GM12801 (cell line): ENCODE measurements at regions not wholly inside any gene's neighbourhood (a gene's known extent, or its start where the extent isn't known, plus 50 kb on each side); places are given as distances from the start of the nearest gene placed in this dataset.

Experiments used
- CTCF ChIP-seq: IDR thresholded peaks from one replicate; pipeline ENCODE4 v1.5.1; 2011; ENCODE audit warnings: control low read depth; ENCODE audit not compliant: insufficient read length; ENCODE audit errors: extremely low read depth

DNA sequence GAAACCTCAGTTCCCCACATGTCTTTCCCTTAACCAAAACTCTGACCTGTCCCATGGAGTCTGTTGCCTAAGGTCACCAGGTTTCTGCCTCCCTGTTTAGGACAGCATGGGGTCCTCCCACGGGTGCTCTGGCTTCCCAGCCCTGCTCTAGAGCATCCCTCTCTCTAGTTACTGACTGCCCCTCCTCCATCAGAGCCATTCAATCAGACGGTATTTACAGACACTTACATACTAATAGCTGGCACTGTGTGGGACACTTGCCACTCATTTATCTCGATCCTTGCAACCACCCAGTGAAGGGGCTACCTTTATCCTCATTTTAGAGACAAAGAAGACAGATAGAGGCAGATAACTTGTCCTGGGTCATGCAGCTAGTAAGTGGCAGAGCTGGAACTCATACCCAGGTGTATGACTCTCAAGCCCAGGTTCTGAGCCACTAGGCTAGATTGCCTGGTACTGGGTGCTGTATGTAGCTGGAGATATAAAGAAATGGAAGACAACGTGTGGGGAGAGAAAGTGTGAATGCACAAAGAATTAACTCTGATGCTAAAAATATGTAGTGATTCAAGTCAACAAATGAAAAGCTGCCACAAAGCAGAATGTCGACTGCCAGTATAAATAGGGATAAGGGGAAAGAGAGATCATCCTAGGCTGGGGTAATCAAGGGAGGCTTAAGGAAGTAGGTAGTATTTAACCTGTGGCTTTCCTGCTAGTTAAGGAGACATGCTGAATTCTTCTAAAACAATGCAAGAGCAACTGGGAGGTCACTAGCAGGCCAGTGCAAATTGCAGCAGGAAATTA, 52.5 kb upstream of the PDE8B start:
- no peak for TF ChIP-seq CTCF

- no peak for TF ChIP-seq CTCF
These were observed 54.1 kb upstream of the PDE8B start for GRCh38 chr5:77156379-77156778.

DNA sequence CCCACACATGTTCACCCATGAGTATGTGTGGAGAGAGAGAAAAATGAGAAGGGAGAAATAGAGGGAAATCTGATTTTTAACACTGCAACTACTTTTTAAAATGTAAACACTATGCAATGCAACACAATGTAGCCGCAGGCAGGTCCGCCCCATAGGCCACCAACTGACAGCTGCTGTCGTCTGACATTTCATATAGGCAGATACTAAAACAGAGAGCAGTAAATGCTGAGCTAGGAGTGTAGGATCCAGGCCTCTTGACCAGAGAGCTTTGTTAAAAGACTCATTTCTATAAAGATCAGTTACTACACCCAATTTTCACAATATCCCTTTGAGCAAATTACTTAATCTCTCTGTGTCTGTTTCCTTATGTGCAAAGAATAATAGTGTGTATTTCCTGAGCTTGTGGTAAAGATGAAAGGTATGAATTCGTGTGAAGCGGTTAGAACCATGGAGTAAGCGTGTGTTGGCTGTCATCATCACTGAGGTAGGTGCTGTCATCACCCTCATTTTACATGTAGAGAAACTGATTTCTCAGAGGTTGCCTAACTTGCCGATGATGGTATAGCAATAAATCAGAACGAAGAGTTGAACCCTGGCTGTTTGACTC, 55.2 kb upstream of the PDE8B start:
- TF ChIP-seq CTCF, result no peak

- no peak for TF ChIP-seq CTCF
These were observed 58.0 kb upstream of the PDE8B start for GRCh38 chr5:77152441-77152840.

- no peak for TF ChIP-seq CTCF
These were observed 59.0 kb upstream of the PDE8B start for GRCh38 chr5:77151501-77151900.

DNA sequence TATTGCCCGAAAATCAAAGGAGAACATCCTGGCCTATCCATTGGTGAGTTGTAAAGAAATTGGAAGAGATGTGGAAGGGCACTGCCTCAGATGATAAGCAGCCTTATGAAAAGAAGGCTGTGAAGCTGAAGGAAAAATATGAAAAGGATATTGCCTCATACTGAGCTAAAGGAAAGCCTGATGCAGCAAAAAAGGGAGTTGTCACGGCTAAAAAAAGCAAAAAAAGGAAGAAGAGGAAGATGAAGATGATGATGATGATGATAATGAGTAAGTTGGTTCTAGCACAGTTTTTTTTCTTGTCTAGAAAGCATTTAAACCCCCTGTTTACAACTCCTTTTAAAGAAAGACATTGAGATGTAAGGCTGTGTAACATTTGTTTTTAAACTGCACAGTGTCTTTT, 59.8 kb upstream of the ZBED3 start:
- TF ChIP-seq CTCF, result no peak

- no peak for TF ChIP-seq CTCF
These were observed 58.6 kb upstream of the ZBED3 start for GRCh38 chr5:77145666-77146065.
